Activated B cell treated with CpG ODN at 0.5 μM for 24 hours (primary cell): ENCODE measurements at regions not wholly inside any gene's neighbourhood (a gene's known extent, or its start where the extent isn't known, plus 50 kb on each side); places are given as distances from the start of the nearest gene placed in this dataset.

Source experiments
- ATAC-seq: fragments of 200-7000 bp; cut with Tn5 transposase; one replicate; pipeline ENCODE4 v1.10.0; 2021; ENCODE audit warnings: low read depth, mild to moderate bottlenecking, moderate library complexity
- CTCF ChIA-PET: fragments of 350-600 bp; sonication (Branson Sonifier 250); formaldehyde crosslinking; loops from one replicate; lab custom pipeline; 2021; ENCODE audit warnings: antibody characterized with exemption; lab: Charles Lee
- POLR2A ChIA-PET: fragments of 350-600 bp; sonication (Branson Sonifier 250); formaldehyde crosslinking; loops from one replicate; lab custom pipeline; 2021; ENCODE audit warnings: antibody characterized with exemption; lab: Charles Lee
- DNase-seq: peaks from one replicate; pipeline ENCODE4 v3.0.0; 2022
- H3K27ac Mint-ChIP-seq: one replicate; pipeline ENCODE4 v1.8.0; 2020; ENCODE audit warnings: mixed read lengths
- H3K27me3 Mint-ChIP-seq: one replicate; pipeline ENCODE4 v1.8.0; 2021; ENCODE audit warnings: mixed read lengths
- H3K36me3 Mint-ChIP-seq: one replicate; pipeline ENCODE4 v1.8.0; 2021; ENCODE audit warnings: low read depth, mixed read lengths
- H3K4me1 Mint-ChIP-seq: one replicate; pipeline ENCODE4 v1.8.0; 2021; ENCODE audit warnings: mixed read lengths
- H3K4me3 Mint-ChIP-seq: one replicate; pipeline ENCODE4 v1.8.0; 2020; ENCODE audit warnings: mild to moderate bottlenecking, mixed read lengths
- H3K9me3 Mint-ChIP-seq: one replicate; pipeline ENCODE4 v1.8.0; 2020; ENCODE audit warnings: mixed read lengths
- CTCF ChIP-seq: fragments of 200-600 bp; IDR thresholded peaks from one replicate; pipeline ENCODE4 v1.8.0; 2022; ENCODE audit warnings: antibody characterized with exemption, mild to moderate bottlenecking
- intact Hi-C: fragments of 100-400 bp; cut with micrococcal nuclease; formaldehyde crosslinking; loops from one replicate; pipeline ENCODE4 v1.15.1; 2024

- TF ChIP-seq CTCF, result no peak
- peaks cover 5% of the 10 kb centered on the region for H3K4me1 Mint-ChIP-seq
- DNase-seq (no peak), ATAC-seq (no peak)
- intact Hi-C loops, result no loop called here
- H3K9me3 Mint-ChIP-seq, result peaks cover 3% of the 10 kb centered on the region
- H3K4me3 Mint-ChIP-seq, result no peak overlapping the region
- POLR2A ChIA-PET, result no interaction called here
- peaks cover 6% of the 10 kb centered on the region for H3K27me3 Mint-ChIP-seq
- H3K36me3 Mint-ChIP-seq, result no peaks in the 10 kb centered on the region
- CTCF ChIA-PET, result no interaction called here
- H3K27ac Mint-ChIP-seq, result no peak overlapping the region
Observed at GRCh38 chr12:89262855-89263552, 89.3 kb downstream of the DUSP6 start.

GRCh38 chr12:89261982-89262381 lies 90.3 kb downstream of the DUSP6 start:
- H3K4me3 Mint-ChIP-seq, result no peak overlapping the region
- intact Hi-C loops, result no loop called here
- ATAC-seq (no peak), DNase-seq (no peak)
- ChIA-PET POLR2A (no interaction called here), CTCF (no interaction called here)
- H3K4me1 Mint-ChIP-seq, result peaks cover 5% of the 10 kb centered on the region
- H3K27me3 Mint-ChIP-seq, result peaks cover 3% of the 10 kb centered on the region
- H3K9me3 Mint-ChIP-seq, result peaks cover 4% of the 10 kb centered on the region
- H3K36me3 Mint-ChIP-seq, result no peaks in the 10 kb centered on the region
- no peak overlapping the region for H3K27ac Mint-ChIP-seq
- TF ChIP-seq CTCF, result no peak

- DNase-seq (no peak), ATAC-seq (no peak)
- intact Hi-C loops, result no loop called here
- Mint-ChIP-seq H3K4me1 (no peaks in the 10 kb centered on the region), H3K9me3 (peaks cover 4% of the 10 kb centered on the region), H3K27me3 (peaks cover 3% of the 10 kb centered on the region), H3K4me3 (no peak overlapping the region), H3K36me3 (no peaks in the 10 kb centered on the region), H3K27ac (no peak overlapping the region)
- CTCF ChIA-PET, result no interaction called here
- POLR2A ChIA-PET, result no interaction called here
- no peak for TF ChIP-seq CTCF
Observed at GRCh38 chr12:89260841-89261637, 91.3 kb downstream of the DUSP6 start.

GRCh38 chr12:89259821-89260220 lies 92.5 kb downstream of the DUSP6 start:
- peaks cover 4% of the 10 kb centered on the region for H3K9me3 Mint-ChIP-seq
- H3K36me3 Mint-ChIP-seq, result no peaks in the 10 kb centered on the region
- DNase-seq (no peak), ATAC-seq (no peak)
- CTCF ChIA-PET, result no interaction called here
- no peaks in the 10 kb centered on the region for H3K4me1 Mint-ChIP-seq
- no peaks in the 10 kb centered on the region for H3K27me3 Mint-ChIP-seq
- H3K27ac Mint-ChIP-seq, result no peak overlapping the region
- no peak overlapping the region for H3K4me3 Mint-ChIP-seq
- POLR2A ChIA-PET, result no interaction called here
- intact Hi-C loops, result no loop called here
- no peak for TF ChIP-seq CTCF

GRCh38 chr12:89258240-89258969 lies 93.9 kb downstream of the DUSP6 start:
- no peak for ATAC-seq
- Mint-ChIP-seq H3K36me3 (no peaks in the 10 kb centered on the region), H3K27ac (no peak overlapping the region), H3K4me3 (no peak overlapping the region), H3K27me3 (no peaks in the 10 kb centered on the region), H3K9me3 (peaks cover 4% of the 10 kb centered on the region), H3K4me1 (no peaks in the 10 kb centered on the region)
- DNase-seq, result no peak
- intact Hi-C loops, result no loop called here
- POLR2A ChIA-PET, result no interaction called here
- CTCF ChIA-PET, result no interaction called here
- no peak for TF ChIP-seq CTCF
